ENCODE measurements at regions not wholly inside any gene's neighbourhood (a gene's known extent, or its start where the extent isn't known, plus 50 kb on each side); places are given as distances from the start of the nearest gene placed in this dataset.

DNA sequence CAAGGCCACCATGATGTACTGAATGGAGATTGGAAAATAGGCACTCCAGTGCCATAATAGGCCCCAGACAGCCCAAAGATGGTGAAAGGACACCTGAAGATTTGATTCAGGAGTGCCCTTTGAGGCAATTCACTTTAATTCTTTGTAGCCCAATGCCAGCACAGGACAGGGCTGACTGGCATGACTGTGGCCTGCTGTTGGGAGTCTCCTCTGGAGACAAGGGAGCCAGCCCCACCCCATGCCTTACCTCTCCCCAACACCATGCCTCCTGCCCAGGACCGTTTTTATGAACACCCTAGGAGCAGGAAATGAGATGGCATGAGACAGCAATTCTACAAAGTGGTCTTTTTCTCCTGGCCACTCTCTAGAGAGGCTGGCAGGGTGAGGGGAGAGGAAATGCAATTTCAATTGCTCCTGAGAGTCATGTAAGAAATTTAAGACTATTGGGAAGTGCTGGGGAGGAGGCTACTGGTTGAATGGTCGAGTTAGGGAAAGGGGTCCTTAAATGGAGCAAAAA is 94.2 kb upstream of the MAMLD1 start:
- TF ChIP-seq, protein P1, sequence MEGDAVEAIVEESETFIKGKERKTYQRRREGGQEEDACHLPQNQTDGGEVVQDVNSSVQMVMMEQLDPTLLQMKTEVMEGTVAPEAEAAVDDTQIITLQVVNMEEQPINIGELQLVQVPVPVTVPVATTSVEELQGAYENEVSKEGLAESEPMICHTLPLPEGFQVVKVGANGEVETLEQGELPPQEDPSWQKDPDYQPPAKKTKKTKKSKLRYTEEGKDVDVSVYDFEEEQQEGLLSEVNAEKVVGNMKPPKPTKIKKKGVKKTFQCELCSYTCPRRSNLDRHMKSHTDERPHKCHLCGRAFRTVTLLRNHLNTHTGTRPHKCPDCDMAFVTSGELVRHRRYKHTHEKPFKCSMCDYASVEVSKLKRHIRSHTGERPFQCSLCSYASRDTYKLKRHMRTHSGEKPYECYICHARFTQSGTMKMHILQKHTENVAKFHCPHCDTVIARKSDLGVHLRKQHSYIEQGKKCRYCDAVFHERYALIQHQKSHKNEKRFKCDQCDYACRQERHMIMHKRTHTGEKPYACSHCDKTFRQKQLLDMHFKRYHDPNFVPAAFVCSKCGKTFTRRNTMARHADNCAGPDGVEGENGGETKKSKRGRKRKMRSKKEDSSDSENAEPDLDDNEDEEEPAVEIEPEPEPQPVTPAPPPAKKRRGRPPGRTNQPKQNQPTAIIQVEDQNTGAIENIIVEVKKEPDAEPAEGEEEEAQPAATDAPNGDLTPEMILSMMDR (IDR thresholded peaks at IDR 0.05): no peak
- TF ChIP-seq POLR2A (IDR thresholded peaks at IDR 0.05): no peak
- TF ChIP-seq EP300 (IDR thresholded peaks at IDR 0.05): no peak
- TF ChIP-seq POLR2AphosphoS5 (IDR thresholded peaks at IDR 0.05): no peak
